T-cell (primary cell): ENCODE measurements at regions not wholly inside any gene's neighbourhood (a gene's known extent, or its start where the extent isn't known, plus 50 kb on each side); places are given as distances from the start of the nearest gene placed in this dataset.

ENCODE experiments used
- ATAC-seq, 4 experiments: fragments of 200-7000 bp in 3 of 4; fragments of 150-1000 bp in 1 of 4; cut with Tn5 transposase; replicated peaks in 1 of 4; 1 replicate in 3 of 4; 2 replicates in 1 of 4; pipeline ENCODE4 v1.10.0; 2021; ENCODE audit warnings: moderate library complexity in 3 of 4, mild to moderate bottlenecking in 2 of 4, moderate number of reproducible peaks in 1 of 4
- CTCF ChIA-PET, 2 donors: fragments of 300-600 bp; sonication (Branson Sonifier 250); formaldehyde crosslinking; loops; one replicate each; lab custom pipeline; 2022; ENCODE audit warnings: antibody characterized with exemption in 2 of 2; lab: Charles Lee
- POLR2A ChIA-PET, 2 donors: fragments of 300-600 bp; sonication (Branson Sonifier 250); formaldehyde crosslinking; loops; one replicate each; lab custom pipeline; 2022; ENCODE audit warnings: antibody characterized with exemption in 2 of 2; lab: Charles Lee
- DNase-seq, 35 experiments: peaks; one replicate each; pipeline versions ENCODE4 v3.0.0 to v3.0.0-alpha.2; 2013 to 2023
- H3K27ac ChIP-seq: one replicate; pipeline ENCODE4 v1.5.1; 2013; ENCODE audit warnings: low read length
- H3K27me3 ChIP-seq, 2 experiments: replicated peaks in 1 of 2; 1 replicate in 1 of 2; 2 replicates in 1 of 2; pipeline versions ENCODE4 v1.6.1 to v1.7.0; 2013; ENCODE audit warnings: low read length in 1 of 2, mixed read lengths in 1 of 2; ENCODE audit not compliant: control insufficient read depth in 2 of 2, insufficient read depth in 2 of 2; ENCODE audit errors: extremely low read depth in 1 of 2
- H3K36me3 ChIP-seq, 2 donors: 1 replicate in 1 of 2; 2 replicates in 1 of 2; pipeline versions ENCODE4 v1.6.1 to v1.7.0; 2013; ENCODE audit warnings: low read length in 1 of 2; ENCODE audit not compliant: control insufficient read depth in 2 of 2, insufficient read depth in 1 of 2; ENCODE audit errors: extremely low read depth in 1 of 2
- H3K4me1 ChIP-seq, 2 experiments: 1 replicate in 1 of 2; 2 replicates in 1 of 2; pipeline versions ENCODE4 v1.6.1 to v1.7.0; 2013; ENCODE audit warnings: low read length in 2 of 2, mixed read lengths in 1 of 2; ENCODE audit not compliant: insufficient read depth in 2 of 2, control insufficient read depth in 1 of 2; ENCODE audit errors: extremely low read depth in 1 of 2
- H3K4me3 ChIP-seq, 2 donors: 1 replicate in 1 of 2; 2 replicates in 1 of 2; pipeline versions ENCODE4 v1.5.1 to v1.7.0; 2013; ENCODE audit warnings: mild to moderate bottlenecking in 2 of 2, low read length in 1 of 2, moderate library complexity in 1 of 2; ENCODE audit not compliant: control insufficient read depth in 1 of 2; ENCODE audit errors: extremely low read depth in 1 of 2
- H3K9me3 ChIP-seq: 2 replicates; pipeline ENCODE4 v1.7.0; 2013
- H3K27ac Mint-ChIP-seq, 2 donors: one replicate each; pipeline ENCODE4 v1.8.0; 2020 to 2021; ENCODE audit warnings: mild to moderate bottlenecking in 2 of 2, mixed read lengths in 2 of 2
- H3K27me3 Mint-ChIP-seq, 2 donors: one replicate each; pipeline ENCODE4 v1.8.0; 2021 to 2022; ENCODE audit warnings: mixed read lengths in 2 of 2
- H3K36me3 Mint-ChIP-seq: one replicate; pipeline ENCODE4 v1.8.0; 2021; ENCODE audit warnings: mixed read lengths
- H3K4me1 Mint-ChIP-seq, 3 donors: one replicate each; pipeline ENCODE4 v1.8.0; 2020 to 2022; ENCODE audit warnings: mixed read lengths in 3 of 3, mild to moderate bottlenecking in 1 of 3
- H3K4me3 Mint-ChIP-seq, 3 donors: one replicate each; pipeline ENCODE4 v1.8.0; 2020 to 2022; ENCODE audit warnings: mild to moderate bottlenecking in 3 of 3, mixed read lengths in 3 of 3, moderate library complexity in 3 of 3
- H3K9me3 Mint-ChIP-seq, 3 donors: one replicate each; pipeline ENCODE4 v1.8.0; 2020 to 2022; ENCODE audit warnings: mixed read lengths in 3 of 3
- WGBS: methylation state at CpG from one replicate; pipeline ENCODE4 v1.1.5; 2013; ENCODE audit warnings: missing lambda C conversion rate; ENCODE audit not compliant: insufficient coverage; 5-methylcytosine and 5-hydroxymethylcytosine counted together

GRCh38 chr20:63068711-63069367 is 62.1 kb upstream of the BHLHE23 start:
- no peaks in the 10 kb centered on the region for H3K9me3 Mint-ChIP-seq
- H3K36me3 ChIP-seq = no peaks in the 10 kb centered on the region
- peaks cover 0 to 11% (median 7%) of the 10 kb centered on the region in 3 donors for H3K4me1 Mint-ChIP-seq
- no peak overlapping the region for H3K4me3 ChIP-seq
- 72% methylated on average over 8 of the region's 10 CpGs for WGBS
- ATAC-seq (no peak), DNase-seq (no peak)
- CTCF ChIA-PET = no interaction called here
- H3K4me3 Mint-ChIP-seq = no peak overlapping the region
- H3K27me3 ChIP-seq = peaks cover 0 to 89% of the 10 kb centered on the region in 2 experiments
- no peaks in the 10 kb centered on the region for H3K9me3 ChIP-seq
- no peaks in the 10 kb centered on the region for H3K36me3 Mint-ChIP-seq
- H3K27ac ChIP-seq = no peak overlapping the region
- H3K27me3 Mint-ChIP-seq = peaks cover 30 to 61% of the 10 kb centered on the region in 2 donors
- POLR2A ChIA-PET = no interaction called here
- no peak overlapping the region for H3K27ac Mint-ChIP-seq
- peaks cover 0 to 4% of the 10 kb centered on the region in 2 experiments for H3K4me1 ChIP-seq

GRCh38 chr20:63067721-63068560 is 61.2 kb upstream of the BHLHE23 start:
- no peak overlapping the region for H3K27ac ChIP-seq
- Mint-ChIP-seq H3K27ac (no peak overlapping the region), H3K4me3 (no peak overlapping the region), H3K27me3 (peaks cover 31 to 61% of the 10 kb centered on the region in 2 donors), H3K9me3 (no peaks in the 10 kb centered on the region), H3K36me3 (no peaks in the 10 kb centered on the region), H3K4me1 (peaks cover 0 to 11% (median 6%) of the 10 kb centered on the region in 3 donors)
- POLR2A ChIA-PET = no interaction called here
- no peaks in the 10 kb centered on the region for H3K9me3 ChIP-seq
- CTCF ChIA-PET = no interaction called here
- ATAC-seq (no peak), DNase-seq (no peak)
- 70% methylated on average over 20 of the region's 26 CpGs for WGBS
- peaks cover 0 to 85% of the 10 kb centered on the region in 2 experiments for H3K27me3 ChIP-seq
- peaks cover 0 to 4% of the 10 kb centered on the region in 2 experiments for H3K4me1 ChIP-seq
- H3K4me3 ChIP-seq = no peak overlapping the region
- H3K36me3 ChIP-seq = no peaks in the 10 kb centered on the region

GRCh38 chr20:63067266-63067635 is 60.5 kb upstream of the BHLHE23 start:
- 68% methylated on average over 9 of the region's 12 CpGs for WGBS
- Histone ChIP-seq H3K27ac (no peak overlapping the region), H3K4me3 (no peak overlapping the region), H3K36me3 (no peaks in the 10 kb centered on the region), H3K4me1 (no peaks in the 10 kb centered on the region), H3K9me3 (no peaks in the 10 kb centered on the region), H3K27me3 (peaks cover 0 to 84% of the 10 kb centered on the region in 2 experiments)
- Mint-ChIP-seq H3K27ac (no peak overlapping the region), H3K36me3 (no peaks in the 10 kb centered on the region), H3K4me3 (no peak overlapping the region), H3K4me1 (peaks cover 0 to 9% (median 3%) of the 10 kb centered on the region in 3 donors), H3K27me3 (peaks cover 31 to 55% of the 10 kb centered on the region in 2 donors), H3K9me3 (no peaks in the 10 kb centered on the region)
- ChIA-PET POLR2A (no interaction called here), CTCF (no interaction called here)
- ATAC-seq (no peak), DNase-seq (no peak)

GRCh38 chr20:63066506-63067265 is 59.9 kb upstream of the BHLHE23 start:
- ATAC-seq (no peak), DNase-seq (no peak)
- no peaks in the 10 kb centered on the region for H3K36me3 ChIP-seq
- peaks cover 0 to 88% of the 10 kb centered on the region in 2 experiments for H3K27me3 ChIP-seq
- Mint-ChIP-seq H3K4me1 (peaks cover 0 to 9% (median 3%) of the 10 kb centered on the region in 3 donors), H3K27ac (no peak overlapping the region), H3K36me3 (no peaks in the 10 kb centered on the region), H3K9me3 (no peaks in the 10 kb centered on the region), H3K27me3 (peaks cover 31 to 59% of the 10 kb centered on the region in 2 donors), H3K4me3 (no peak overlapping the region)
- H3K9me3 ChIP-seq = no peaks in the 10 kb centered on the region
- ChIA-PET POLR2A (no interaction called here), CTCF (no interaction called here)
- 81% methylated on average over 20 of the region's 23 CpGs for WGBS
- no peak overlapping the region for H3K27ac ChIP-seq
- no peak overlapping the region for H3K4me3 ChIP-seq
- no peaks in the 10 kb centered on the region for H3K4me1 ChIP-seq

GRCh38 chr20:63065911-63066310 is 59.1 kb upstream of the BHLHE23 start:
- 86% methylated on average over 11 of the region's 16 CpGs for whole genome bisulfite sequencing
- ATAC-seq (no peak), DNase-seq (no peak)
- H3K27ac ChIP-seq = no peak overlapping the region
- H3K4me3 Mint-ChIP-seq = no peak overlapping the region
- no peaks in the 10 kb centered on the region for H3K36me3 ChIP-seq
- no peak overlapping the region for H3K27ac Mint-ChIP-seq
- H3K27me3 Mint-ChIP-seq = peaks cover 30 to 59% of the 10 kb centered on the region in 2 donors
- ChIA-PET CTCF (no interaction called here), POLR2A (no interaction called here)
- H3K36me3 Mint-ChIP-seq = no peaks in the 10 kb centered on the region
- no peaks in the 10 kb centered on the region for H3K4me1 ChIP-seq
- peaks cover 0 to 88% of the 10 kb centered on the region in 2 experiments for H3K27me3 ChIP-seq
- no peak overlapping the region for H3K4me3 ChIP-seq
- H3K4me1 Mint-ChIP-seq = peaks cover 0 to 3% (median 0%) of the 10 kb centered on the region in 3 donors
- H3K9me3 Mint-ChIP-seq = no peaks in the 10 kb centered on the region
- H3K9me3 ChIP-seq = no peaks in the 10 kb centered on the region
